ENCODE measurements at regions not wholly inside any gene's neighbourhood (a gene's known extent, or its start where the extent isn't known, plus 50 kb on each side); places are given as distances from the start of the nearest gene placed in this dataset.
A peak's percentile ranks its signal among the peaks of the same experiment; 100 is the strongest.

DNA sequence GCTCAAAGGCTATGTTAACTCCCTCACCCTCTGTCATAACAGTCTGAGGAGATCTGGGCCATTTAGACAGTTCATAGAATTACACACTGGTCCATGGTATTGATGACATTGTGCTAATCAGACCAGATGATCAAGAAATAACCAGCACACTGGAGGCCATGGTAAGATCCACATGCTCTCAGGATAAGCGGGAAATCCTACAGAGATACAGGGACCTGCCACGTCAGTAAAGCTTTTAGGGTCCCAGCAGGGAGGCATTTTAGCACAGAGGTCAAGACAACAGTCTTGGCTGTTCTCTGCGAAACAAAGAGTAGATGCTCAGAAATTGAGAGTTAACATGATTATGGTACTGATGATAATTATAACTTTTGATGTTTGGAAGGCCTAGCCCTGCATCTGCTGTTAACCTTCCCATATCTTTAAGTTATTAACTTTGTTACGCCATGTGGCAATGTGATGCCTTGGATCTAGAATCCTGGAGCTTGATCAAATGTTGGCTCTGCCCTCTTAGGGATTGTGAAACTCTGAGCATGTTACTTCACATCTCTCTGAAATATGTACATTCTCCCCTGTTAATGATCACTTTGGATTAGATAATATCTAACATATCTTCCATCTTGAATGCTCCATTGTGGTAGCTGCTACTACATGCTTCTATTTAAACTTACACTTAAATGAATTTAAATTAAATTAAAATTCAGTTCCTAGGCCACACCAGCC is 172.0 kb upstream of the SOX9 start:
- no peaks in the 10 kb centered on the region for H3K4me1 ChIP-seq (ENCODE audit: insufficient read depth, low read length)
- H3K36me3 ChIP-seq (ENCODE audit: insufficient read depth, low read length) = no peaks in the 10 kb centered on the region
- no peaks in the 10 kb centered on the region for H3K9me3 ChIP-seq (ENCODE audit: low read length)
- H3K4me3 ChIP-seq (ENCODE audit: low read length) = no peak overlapping the region
- H3K27me3 ChIP-seq (ENCODE audit: insufficient read depth, low read length) = no peaks in the 10 kb centered on the region
- H2AFZ ChIP-seq (ENCODE audit: low read depth, low read length) = no peak overlapping the region

DNA sequence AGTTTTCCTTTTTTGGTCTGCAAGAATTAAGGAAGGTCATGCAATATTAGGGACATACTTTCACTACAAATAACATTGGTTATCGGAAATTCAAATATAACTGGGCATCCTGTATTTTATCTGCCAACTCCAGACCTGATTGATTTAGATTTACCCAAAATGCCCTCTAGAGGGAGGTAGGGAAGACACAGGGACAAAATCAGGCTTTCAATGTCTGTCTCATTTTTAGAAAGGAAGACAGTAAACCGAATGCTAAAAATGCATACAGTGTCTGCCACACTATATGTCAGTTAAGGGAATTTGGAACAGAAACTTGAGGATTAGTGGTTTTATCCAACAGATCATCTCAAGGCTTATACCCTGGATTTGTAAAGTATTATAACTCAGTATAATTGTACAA is 161.7 kb upstream of the SOX9 start:
- Histone ChIP-seq H3K9me3 (ENCODE audit: low read length) (no peaks in the 10 kb centered on the region), H3K36me3 (ENCODE audit: insufficient read depth, low read length) (no peaks in the 10 kb centered on the region), H3K4me1 (ENCODE audit: insufficient read depth, low read length) (no peaks in the 10 kb centered on the region), H3K4me3 (ENCODE audit: low read length) (no peak overlapping the region), H3K27me3 (ENCODE audit: insufficient read depth, low read length) (no peaks in the 10 kb centered on the region), H2AFZ (ENCODE audit: low read depth, low read length) (no peak overlapping the region)

DNA sequence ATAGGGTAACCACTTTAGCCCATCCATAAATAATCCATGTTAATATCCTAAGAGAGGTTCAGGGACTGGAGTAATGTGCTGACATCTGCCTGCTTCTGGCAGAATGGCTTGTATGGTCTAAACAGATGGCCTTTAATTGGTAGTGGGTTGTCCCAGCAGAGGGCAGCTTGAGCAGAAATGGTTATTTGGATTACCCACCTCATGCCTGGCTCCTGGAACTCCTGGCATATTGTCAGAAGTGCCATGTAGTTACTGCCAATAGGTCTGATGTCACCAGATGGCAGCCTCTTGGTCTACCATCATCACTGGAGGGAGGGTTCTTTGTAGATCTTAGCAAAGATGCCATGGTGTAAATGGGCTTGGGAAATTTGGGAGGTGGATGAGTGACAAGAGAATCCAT is 157.5 kb upstream of the SOX9 start:
- Histone ChIP-seq H3K27me3 (ENCODE audit: insufficient read depth, low read length) (no peaks in the 10 kb centered on the region), H2AFZ (ENCODE audit: low read depth, low read length) (no peak overlapping the region), H3K9me3 (ENCODE audit: low read length) (no peaks in the 10 kb centered on the region), H3K4me1 (ENCODE audit: insufficient read depth, low read length) (no peaks in the 10 kb centered on the region), H3K36me3 (ENCODE audit: insufficient read depth, low read length) (no peaks in the 10 kb centered on the region), H3K4me3 (ENCODE audit: low read length) (no peak overlapping the region)

DNA sequence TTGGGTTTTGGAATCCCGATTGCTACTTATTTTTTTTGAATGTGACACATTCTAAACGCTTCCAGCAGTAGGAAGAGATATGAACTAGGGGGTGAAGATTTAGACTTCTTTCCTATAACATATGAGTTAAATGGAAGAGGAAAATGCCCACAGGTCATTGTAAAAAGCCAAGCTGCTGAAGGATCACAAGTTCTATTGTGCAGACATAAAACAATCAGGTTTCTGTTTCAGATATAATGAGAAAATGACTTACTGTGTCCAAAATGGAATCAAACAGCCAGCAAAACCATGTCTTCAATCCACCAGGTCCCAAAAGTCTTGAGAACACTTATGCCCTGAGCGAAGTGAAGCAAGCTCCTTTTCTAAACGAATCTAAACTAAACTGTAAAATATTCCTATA is 157.0 kb upstream of the SOX9 start:
- no peaks in the 10 kb centered on the region for H3K4me1 ChIP-seq (ENCODE audit: insufficient read depth, low read length)
- H3K4me3 ChIP-seq (ENCODE audit: low read length) = no peak overlapping the region
- no peaks in the 10 kb centered on the region for H3K27me3 ChIP-seq (ENCODE audit: insufficient read depth, low read length)
- H3K36me3 ChIP-seq (ENCODE audit: insufficient read depth, low read length) = no peaks in the 10 kb centered on the region
- H2AFZ ChIP-seq (ENCODE audit: low read depth, low read length) = no peak overlapping the region
- H3K9me3 ChIP-seq (ENCODE audit: low read length) = no peaks in the 10 kb centered on the region

DNA sequence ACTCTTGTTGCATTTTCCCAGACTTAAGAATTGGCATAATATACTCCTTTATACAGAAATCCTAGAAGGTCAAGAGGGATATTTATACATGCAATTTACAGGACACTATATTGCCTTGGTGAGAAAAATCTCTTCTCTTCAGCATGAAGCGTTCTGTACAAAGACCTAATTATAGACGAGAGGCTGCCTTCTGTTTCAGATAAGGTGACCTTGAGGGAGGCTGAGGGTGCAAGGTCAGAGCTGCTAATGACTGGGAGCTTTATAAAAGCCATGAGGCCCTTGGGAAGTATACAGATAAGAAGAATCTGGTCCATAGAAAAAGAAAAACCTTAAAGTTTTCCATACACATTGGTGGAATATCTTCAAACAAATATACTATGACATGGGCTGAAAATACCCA is 156.3 kb upstream of the SOX9 start:
- Histone ChIP-seq H3K36me3 (ENCODE audit: insufficient read depth, low read length) (no peaks in the 10 kb centered on the region), H3K4me1 (ENCODE audit: insufficient read depth, low read length) (no peaks in the 10 kb centered on the region), H3K9me3 (ENCODE audit: low read length) (no peaks in the 10 kb centered on the region), H3K27me3 (ENCODE audit: insufficient read depth, low read length) (no peaks in the 10 kb centered on the region), H3K4me3 (ENCODE audit: low read length) (no peak overlapping the region), H2AFZ (ENCODE audit: low read depth, low read length) (no peak overlapping the region)

DNA sequence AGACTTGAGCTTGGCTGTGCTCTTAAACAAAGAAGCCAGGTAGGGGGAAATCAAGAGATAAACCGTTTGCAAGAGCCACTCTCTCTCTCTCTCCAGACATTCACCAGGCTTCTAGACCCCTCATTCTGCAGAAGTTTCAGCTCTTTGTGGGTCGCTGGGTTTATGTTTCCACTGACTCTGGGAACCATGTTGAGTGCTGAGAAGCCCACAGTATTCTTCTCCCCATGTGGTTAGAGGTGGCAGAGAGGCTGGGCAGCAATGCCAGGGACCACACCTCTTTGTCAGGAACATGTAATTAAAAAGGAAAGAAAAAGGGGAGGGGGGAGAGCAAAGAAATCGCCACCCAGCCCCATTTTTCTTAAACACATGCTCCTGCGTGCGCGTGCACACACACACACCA is 154.8 kb upstream of the SOX9 start:
- no peaks in the 10 kb centered on the region for H3K9me3 ChIP-seq (ENCODE audit: low read length)
- H3K4me3 ChIP-seq (ENCODE audit: low read length) = no peak overlapping the region
- H3K36me3 ChIP-seq (ENCODE audit: insufficient read depth, low read length) = no peaks in the 10 kb centered on the region
- no peak overlapping the region for H2AFZ ChIP-seq (ENCODE audit: low read depth, low read length)
- no peaks in the 10 kb centered on the region for H3K27me3 ChIP-seq (ENCODE audit: insufficient read depth, low read length)
- no peaks in the 10 kb centered on the region for H3K4me1 ChIP-seq (ENCODE audit: insufficient read depth, low read length)

DNA sequence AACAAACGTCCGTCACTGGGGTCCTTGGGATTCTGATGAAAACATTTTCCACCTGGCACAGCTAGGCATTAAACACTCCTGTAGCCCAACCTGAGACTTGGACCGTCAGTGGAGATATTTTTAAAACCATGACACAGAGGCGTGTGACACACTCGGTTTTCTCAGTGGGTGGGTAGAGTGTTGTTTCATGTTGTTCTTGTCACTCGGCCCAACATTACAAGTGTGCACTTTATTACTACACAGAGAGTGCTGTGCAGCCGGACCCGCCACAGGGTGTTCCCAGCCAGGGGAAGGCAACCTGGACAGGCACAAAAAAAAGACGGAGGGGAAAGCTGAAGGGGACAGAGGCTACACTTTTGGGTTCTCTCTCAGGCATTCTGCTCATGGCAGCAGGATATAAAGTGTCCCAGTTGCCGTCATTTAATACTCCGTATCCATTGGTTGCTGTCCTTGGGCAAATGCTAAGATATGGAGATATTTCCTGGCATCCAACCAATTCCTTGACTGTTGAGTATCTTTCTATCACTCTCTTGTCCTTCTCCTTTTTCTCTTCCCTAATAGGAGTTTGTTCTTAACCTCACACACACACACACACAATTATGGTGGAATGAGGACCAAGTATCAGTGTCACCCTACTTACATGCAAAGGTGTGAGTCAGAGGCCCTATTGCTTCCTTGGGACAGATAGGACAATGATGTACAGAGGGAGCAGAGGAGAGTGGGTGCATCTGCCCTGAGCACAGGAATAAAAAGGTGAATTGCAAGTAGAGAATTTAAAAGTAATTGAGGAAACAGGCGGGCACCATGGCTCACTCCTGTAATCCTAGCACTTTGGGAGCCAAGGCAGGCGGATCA is 154.1 kb upstream of the SOX9 start:
- Histone ChIP-seq H3K4me1 (ENCODE audit: insufficient read depth, low read length) (no peaks in the 10 kb centered on the region), H3K9me3 (ENCODE audit: low read length) (no peaks in the 10 kb centered on the region), H3K4me3 (ENCODE audit: low read length) (no peak overlapping the region), H2AFZ (ENCODE audit: low read depth, low read length) (no peak overlapping the region), H3K36me3 (ENCODE audit: insufficient read depth, low read length) (no peaks in the 10 kb centered on the region), H3K27me3 (ENCODE audit: insufficient read depth, low read length) (no peaks in the 10 kb centered on the region)

DNA sequence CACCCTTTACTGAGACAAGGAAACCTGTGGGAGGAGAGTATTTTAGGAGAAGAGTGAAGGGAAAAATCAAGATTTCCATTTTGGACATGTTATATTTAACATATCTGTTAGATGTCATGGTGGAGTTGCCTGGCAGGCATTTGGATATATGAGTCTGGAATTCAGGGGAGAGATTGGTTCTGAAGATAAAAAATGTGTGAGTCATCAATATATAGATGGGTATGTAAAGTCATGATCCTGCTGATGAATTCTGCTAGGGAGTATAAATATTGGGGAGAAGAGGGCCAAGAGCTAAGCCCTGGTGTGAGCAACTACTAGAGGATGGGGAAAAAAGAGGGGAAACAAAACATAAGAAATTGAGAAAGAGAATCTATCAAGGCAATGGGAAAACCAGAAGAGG is 151.3 kb upstream of the SOX9 start:
- Histone ChIP-seq H3K9me3 (ENCODE audit: low read length) (no peaks in the 10 kb centered on the region), H2AFZ (ENCODE audit: low read depth, low read length) (no peak overlapping the region), H3K4me1 (ENCODE audit: insufficient read depth, low read length) (no peaks in the 10 kb centered on the region), H3K36me3 (ENCODE audit: insufficient read depth, low read length) (no peaks in the 10 kb centered on the region), H3K27me3 (ENCODE audit: insufficient read depth, low read length) (no peaks in the 10 kb centered on the region), H3K4me3 (ENCODE audit: low read length) (no peak overlapping the region)

DNA sequence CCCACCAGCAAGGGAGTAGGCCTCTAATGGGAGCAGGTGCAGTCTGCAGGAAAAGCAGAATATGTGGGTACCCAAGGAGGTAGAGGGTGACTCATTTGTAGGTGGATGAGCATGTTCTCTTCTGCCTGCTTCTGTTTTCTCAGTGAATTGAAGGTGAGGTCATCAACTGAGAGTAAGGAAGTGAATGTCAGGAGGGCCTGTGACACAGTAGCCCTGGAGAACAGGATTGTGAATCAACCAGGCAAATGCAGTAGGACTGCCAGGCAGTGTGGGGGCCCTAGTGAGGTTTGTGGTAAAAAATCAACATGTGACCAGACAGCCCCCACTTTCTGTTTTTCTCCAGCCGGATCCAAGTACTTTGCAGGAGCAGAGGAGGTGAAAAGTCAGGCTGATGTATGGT is 150.5 kb upstream of the SOX9 start:
- H3K4me1 ChIP-seq (ENCODE audit: insufficient read depth, low read length) = no peaks in the 10 kb centered on the region
- no peaks in the 10 kb centered on the region for H3K36me3 ChIP-seq (ENCODE audit: insufficient read depth, low read length)
- H3K9me3 ChIP-seq (ENCODE audit: low read length) = no peaks in the 10 kb centered on the region
- no peak overlapping the region for H2AFZ ChIP-seq (ENCODE audit: low read depth, low read length)
- no peak overlapping the region for H3K4me3 ChIP-seq (ENCODE audit: low read length)
- H3K27me3 ChIP-seq (ENCODE audit: insufficient read depth, low read length) = peaks cover 2% of the 10 kb centered on the region

DNA sequence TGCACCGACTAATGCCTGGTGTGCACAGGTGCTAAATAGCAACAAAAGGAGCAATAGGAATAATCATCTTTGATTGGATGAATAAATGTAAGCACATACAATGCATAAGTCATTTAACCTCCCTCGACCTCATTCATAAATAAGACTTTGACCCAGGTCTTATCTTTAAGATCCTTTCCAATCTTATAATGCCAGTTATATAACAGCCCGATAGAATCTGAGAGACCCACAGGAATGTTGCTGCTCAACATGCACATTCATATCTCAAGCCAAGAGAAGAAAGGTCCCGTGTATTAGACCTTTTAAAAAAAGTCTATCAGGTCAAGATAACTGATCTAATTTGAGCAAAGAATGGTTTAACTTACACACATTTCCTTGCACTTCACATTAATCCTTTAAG is 146.8 kb upstream of the SOX9 start:
- Histone ChIP-seq H3K27me3 (ENCODE audit: insufficient read depth, low read length) (peaks cover 2% of the 10 kb centered on the region), H3K4me3 (ENCODE audit: low read length) (no peak overlapping the region), H3K4me1 (ENCODE audit: insufficient read depth, low read length) (no peaks in the 10 kb centered on the region), H3K36me3 (ENCODE audit: insufficient read depth, low read length) (no peaks in the 10 kb centered on the region), H2AFZ (ENCODE audit: low read depth, low read length) (no peak overlapping the region), H3K9me3 (ENCODE audit: low read length) (no peaks in the 10 kb centered on the region)

DNA sequence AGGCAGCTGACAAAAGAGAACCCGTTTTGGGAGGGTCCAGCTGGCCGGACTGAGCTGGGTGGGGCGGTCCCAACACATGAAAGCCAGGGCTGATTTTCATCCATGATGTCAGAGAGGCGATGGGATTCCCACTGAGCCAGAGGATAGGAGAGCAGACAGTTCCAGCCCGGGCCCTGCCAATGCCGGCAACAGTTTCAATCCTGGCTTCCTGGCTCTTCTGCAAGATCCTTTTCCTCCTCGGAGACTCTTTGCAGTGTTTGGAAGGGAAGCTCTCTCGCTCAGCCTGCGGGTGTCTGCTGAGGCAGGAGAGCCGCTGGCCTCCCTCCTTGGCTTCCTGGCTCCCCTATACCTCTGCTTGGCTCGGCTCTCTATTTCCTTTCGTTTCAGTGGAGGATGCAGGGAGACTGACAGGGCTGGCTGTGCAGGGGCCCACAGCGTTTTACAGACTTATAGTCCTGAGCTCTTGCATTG is 145.5 kb upstream of the SOX9 start:
- Histone ChIP-seq H3K9me3 (ENCODE audit: low read length) (no peaks in the 10 kb centered on the region), H3K27me3 (ENCODE audit: insufficient read depth, low read length) (peaks cover 2% of the 10 kb centered on the region), H3K4me3 (ENCODE audit: low read length) (no peak overlapping the region), H3K4me1 (ENCODE audit: insufficient read depth, low read length) (no peaks in the 10 kb centered on the region), H2AFZ (ENCODE audit: low read depth, low read length) (peak overlapping the region; percentile 62), H3K36me3 (ENCODE audit: insufficient read depth, low read length) (no peaks in the 10 kb centered on the region)

DNA sequence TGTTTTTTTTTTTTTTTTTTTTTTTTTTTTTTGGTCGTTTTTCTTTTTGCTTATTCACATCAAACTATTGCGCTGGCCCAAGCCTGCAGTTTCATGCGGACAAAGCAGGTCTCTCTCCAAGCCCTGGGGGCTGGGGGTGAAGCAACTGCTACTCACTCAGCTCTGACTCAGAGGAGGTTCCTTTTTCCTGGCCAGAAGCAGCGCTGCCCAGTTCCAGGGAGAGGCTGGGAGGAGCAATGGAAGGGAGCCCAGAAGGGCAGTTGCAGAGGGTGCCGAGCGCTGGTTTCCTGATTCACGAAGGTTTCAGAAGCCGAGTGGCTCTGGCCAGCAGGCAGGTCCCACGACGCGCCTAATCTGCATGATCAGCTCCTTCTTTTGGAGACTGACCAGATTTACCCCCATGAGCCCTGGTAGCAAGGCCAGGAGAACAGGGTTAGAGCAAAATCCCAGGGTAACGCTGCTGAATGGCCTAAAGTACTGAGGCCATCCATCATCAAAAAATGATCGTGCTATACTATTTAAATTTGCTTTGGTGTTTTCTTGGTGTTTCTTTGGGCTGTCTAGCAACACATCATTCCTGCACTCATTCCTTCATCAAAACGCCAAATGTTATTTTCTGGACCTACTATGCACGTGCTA is 144.7 kb upstream of the SOX9 start:
- no peaks in the 10 kb centered on the region for H3K4me1 ChIP-seq (ENCODE audit: insufficient read depth, low read length)
- no peaks in the 10 kb centered on the region for H3K36me3 ChIP-seq (ENCODE audit: insufficient read depth, low read length)
- peaks cover 2% of the 10 kb centered on the region for H3K27me3 ChIP-seq (ENCODE audit: insufficient read depth, low read length)
- H3K9me3 ChIP-seq (ENCODE audit: low read length) = no peaks in the 10 kb centered on the region
- no peak overlapping the region for H2AFZ ChIP-seq (ENCODE audit: low read depth, low read length)
- H3K4me3 ChIP-seq (ENCODE audit: low read length) = no peak overlapping the region

DNA sequence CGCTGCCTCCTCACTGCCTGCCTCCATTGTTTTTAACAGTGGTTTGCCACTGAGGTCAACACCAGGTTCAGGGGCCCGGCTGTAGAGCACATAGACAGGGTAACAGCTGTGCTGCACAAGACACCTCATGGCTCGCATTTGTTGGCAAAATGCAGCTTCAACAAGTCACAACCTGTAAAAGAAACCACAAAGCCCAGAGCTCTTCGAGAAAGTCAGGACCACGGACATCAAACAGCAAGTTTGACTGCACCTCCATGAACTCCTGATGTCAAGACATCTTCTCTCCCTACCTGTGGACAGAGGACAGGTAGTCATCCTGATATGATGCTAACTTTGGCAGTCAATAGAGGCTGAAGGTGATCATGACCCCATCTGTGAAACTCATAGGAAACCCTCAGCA is 142.4 kb upstream of the SOX9 start:
- H3K4me1 ChIP-seq (ENCODE audit: insufficient read depth, low read length) = no peaks in the 10 kb centered on the region
- H2AFZ ChIP-seq (ENCODE audit: low read depth, low read length) = no peak overlapping the region
- no peak overlapping the region for H3K4me3 ChIP-seq (ENCODE audit: low read length)
- peaks cover 2% of the 10 kb centered on the region for H3K27me3 ChIP-seq (ENCODE audit: insufficient read depth, low read length)
- H3K36me3 ChIP-seq (ENCODE audit: insufficient read depth, low read length) = no peaks in the 10 kb centered on the region
- no peaks in the 10 kb centered on the region for H3K9me3 ChIP-seq (ENCODE audit: low read length)
